NCI-H2029 treated with DMSO at 0.1 percent for 48 hours (cell line): ENCODE measurements at regions not wholly inside any gene's neighbourhood (a gene's known extent, or its start where the extent isn't known, plus 50 kb on each side); places are given as distances from the start of the nearest gene placed in this dataset.
"Not testable (repeated sequence)": the region's sequence is repeated elsewhere in the genome, so short reads cannot be mapped to it uniquely, and the experiment has no call there.

Experiments used
- DNase-seq: peaks from one replicate; lab custom pipeline; 2025; lab: John Stamatoyannopoulos, UW

GRCh38 chr20:47845382-47845977 is 60.2 kb upstream of the SULF2 start:
- not testable (repeated sequence) for DNase-seq

GRCh38 chr20:47844568-47844906 is 59.3 kb upstream of the SULF2 start:
- not testable (repeated sequence) for DNase-seq

GRCh38 chr20:47843886-47844567 is 58.7 kb upstream of the SULF2 start:
- no peak for DNase-seq

GRCh38 chr20:47842950-47843349 is 57.7 kb upstream of the SULF2 start:
- DNase-seq: not testable (repeated sequence)

- not testable (repeated sequence) for DNase-seq
Observed at GRCh38 chr20:47842004-47842403, 56.7 kb upstream of the SULF2 start.

GRCh38 chr20:47836256-47836817 is 51.1 kb upstream of the SULF2 start:
- DNase-seq: not testable (repeated sequence)
